22Rv1 (cell line): ENCODE measurements at regions not wholly inside any gene's neighbourhood (a gene's known extent, or its start where the extent isn't known, plus 50 kb on each side); places are given as distances from the start of the nearest gene placed in this dataset.
"Not testable (repeated sequence)": the region's sequence is repeated elsewhere in the genome, so short reads cannot be mapped to it uniquely, and the experiment has no call there.

Source experiments
- H3K27ac ChIP-seq: fragments of 450-650 bp; 2 replicates; pipeline ENCODE4 v1.5.1; 2017
- ZFX ChIP-seq: fragments of 450-650 bp; IDR thresholded peaks from 2 replicates; pipeline ENCODE4 v1.6.1; 2017; ENCODE audit warnings: antibody characterized with exemption, borderline replicate concordance
- TF ChIP-seq, protein P1 (sequence below): fragments of 450-650 bp; IDR thresholded peaks from 2 replicates; pipeline ENCODE4 v1.5.1; 2017; ENCODE audit warnings: mild to moderate bottlenecking

DNA sequence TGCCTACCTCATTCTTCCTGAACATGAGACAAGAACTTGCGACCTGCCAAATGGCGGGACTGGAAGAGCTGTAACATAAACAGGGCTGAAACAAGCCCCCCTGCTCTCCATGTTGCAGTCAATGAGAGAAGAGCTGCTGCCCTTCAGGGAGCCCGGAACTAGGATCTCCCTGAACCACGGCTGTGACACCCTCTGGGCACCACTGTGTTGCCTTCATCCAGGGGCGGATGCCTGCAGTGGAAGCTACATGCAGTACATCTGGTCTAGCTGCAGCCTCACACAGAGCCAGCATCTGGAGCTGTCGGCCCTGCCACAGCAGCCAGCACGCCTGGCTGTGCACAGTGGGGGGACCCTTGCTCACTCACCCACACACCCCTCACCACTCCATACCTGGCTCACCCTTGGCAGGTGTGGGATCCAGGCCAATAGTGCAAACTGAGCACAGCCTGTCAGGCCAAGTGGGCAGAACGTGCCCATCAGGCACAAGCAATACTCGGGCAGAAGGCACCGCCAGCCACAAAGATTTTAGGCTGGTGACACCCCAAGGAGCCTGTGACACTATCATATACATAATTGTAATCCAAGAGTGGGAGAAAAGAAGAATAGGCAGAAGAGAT is 451.3 kb downstream of the HTR1B start:
- H3K27ac ChIP-seq, result no peak overlapping the region
- TF ChIP-seq, protein P1, sequence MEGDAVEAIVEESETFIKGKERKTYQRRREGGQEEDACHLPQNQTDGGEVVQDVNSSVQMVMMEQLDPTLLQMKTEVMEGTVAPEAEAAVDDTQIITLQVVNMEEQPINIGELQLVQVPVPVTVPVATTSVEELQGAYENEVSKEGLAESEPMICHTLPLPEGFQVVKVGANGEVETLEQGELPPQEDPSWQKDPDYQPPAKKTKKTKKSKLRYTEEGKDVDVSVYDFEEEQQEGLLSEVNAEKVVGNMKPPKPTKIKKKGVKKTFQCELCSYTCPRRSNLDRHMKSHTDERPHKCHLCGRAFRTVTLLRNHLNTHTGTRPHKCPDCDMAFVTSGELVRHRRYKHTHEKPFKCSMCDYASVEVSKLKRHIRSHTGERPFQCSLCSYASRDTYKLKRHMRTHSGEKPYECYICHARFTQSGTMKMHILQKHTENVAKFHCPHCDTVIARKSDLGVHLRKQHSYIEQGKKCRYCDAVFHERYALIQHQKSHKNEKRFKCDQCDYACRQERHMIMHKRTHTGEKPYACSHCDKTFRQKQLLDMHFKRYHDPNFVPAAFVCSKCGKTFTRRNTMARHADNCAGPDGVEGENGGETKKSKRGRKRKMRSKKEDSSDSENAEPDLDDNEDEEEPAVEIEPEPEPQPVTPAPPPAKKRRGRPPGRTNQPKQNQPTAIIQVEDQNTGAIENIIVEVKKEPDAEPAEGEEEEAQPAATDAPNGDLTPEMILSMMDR, result no peak
- TF ChIP-seq ZFX, result no peak

DNA sequence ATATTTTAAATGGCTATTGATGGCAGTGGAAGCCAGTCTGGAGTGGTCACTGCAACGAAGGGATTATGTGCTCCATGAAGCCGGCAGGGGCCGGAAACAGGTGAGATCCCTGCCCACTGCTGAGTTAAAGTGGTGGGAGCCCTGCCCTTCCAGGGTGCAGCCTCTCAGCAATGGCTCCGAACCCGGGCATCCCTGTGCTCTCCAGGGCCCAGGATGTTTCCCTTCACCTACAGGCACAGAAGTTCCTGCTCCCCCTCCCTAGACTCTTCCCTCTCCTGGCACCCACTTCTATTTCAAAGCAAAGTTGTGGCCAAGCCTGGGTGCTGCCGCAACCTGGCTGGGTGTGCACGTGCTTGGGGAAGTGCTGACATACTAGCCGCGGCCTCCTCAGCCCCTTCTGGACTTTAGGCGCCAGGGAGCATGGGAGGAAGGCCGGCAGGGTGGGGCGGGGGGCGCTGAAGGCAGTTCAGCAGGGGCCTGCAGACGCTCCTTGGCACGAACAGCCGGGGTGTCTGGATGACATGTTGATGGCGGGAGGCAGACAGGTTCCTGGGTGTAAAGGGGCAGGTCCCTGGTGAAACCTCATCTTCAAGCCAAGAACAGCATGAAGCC is 452.3 kb downstream of the HTR1B start:
- H3K27ac ChIP-seq, result no peak overlapping the region
- TF ChIP-seq, protein P1, result no peak
- no peak for TF ChIP-seq ZFX

DNA sequence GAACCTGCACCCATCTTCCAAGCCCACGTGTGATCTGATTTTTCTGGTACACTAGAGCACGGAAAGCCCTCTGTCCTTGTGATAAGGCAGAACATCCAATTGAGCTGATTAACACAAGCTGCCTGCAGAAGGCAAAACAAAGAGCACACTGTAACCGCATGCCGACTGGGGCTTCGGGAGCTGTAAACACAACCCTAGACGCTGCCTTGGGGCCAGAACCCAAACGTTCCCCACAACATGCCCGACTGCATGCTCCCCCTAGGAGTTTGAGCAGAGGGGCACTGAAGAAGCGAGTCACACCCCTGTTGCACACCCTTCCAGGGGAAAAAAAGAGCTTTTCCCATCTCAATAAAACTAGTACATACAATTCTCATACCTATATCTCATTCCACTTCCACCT is 470.7 kb downstream of the HTR1B start:
- TF ChIP-seq, protein P1, result no peak
- TF ChIP-seq ZFX, result no peak

DNA sequence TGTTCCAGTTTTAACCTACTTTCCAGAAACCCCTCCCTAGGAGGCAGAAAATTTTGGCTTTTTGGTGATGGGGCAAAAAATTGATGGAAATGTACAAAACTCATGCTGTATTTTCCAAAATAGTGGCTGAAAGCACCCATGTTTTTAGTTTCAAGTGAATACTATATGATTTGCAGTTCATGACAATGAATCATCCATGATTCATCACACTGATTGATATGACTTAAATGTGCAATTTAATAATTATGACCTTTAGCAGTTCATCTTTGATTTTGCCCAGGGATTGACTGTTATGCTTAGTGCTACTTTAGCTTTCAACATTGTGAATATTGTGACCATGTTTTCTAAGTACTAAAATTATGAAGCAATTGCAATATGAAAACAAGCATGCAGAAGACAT is 478.7 kb downstream of the HTR1B start:
- TF ChIP-seq ZFX, result no peak
- TF ChIP-seq, protein P1, result no peak
- no peak overlapping the region for H3K27ac ChIP-seq

More for the DNA sequence above, 470.7 kb downstream of the HTR1B start:
- no peak overlapping the region for H3K27ac ChIP-seq

DNA sequence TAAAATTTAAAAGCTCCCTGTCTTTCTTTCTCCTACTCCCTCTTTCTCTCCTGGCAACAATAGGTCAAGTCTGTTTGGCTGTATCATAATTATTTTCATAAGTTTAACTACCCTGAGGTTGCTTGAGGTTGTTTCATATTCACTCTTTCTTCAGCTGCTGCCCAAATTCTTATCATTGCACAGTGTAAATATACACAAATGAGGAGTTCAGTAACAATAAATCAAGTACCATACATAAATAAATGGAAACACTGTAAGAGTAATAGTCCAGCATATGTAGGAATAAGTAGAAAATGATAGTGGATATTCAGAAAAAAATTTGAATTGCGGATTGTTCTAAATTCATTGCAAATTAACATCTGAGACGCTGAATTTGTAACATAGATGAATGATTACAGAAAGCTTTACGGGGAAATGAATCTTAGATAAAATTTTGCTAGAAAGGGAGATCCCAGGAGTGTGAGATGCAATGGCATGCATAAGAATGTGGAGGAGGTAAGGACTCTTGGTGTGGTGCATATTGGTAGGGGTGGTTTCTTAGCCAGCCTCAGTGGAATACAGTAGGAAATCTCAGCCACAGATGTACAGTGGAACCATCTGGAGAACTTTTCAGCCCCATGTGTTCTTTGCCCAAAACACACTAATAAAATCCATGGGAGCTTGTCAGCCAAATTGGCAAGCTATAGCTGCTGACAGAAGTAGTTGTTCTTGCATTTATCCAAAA is 480.7 kb downstream of the HTR1B start:
- no peak overlapping the region for H3K27ac ChIP-seq
- TF ChIP-seq ZFX, result no peak
- TF ChIP-seq, protein P1, result no peak

DNA sequence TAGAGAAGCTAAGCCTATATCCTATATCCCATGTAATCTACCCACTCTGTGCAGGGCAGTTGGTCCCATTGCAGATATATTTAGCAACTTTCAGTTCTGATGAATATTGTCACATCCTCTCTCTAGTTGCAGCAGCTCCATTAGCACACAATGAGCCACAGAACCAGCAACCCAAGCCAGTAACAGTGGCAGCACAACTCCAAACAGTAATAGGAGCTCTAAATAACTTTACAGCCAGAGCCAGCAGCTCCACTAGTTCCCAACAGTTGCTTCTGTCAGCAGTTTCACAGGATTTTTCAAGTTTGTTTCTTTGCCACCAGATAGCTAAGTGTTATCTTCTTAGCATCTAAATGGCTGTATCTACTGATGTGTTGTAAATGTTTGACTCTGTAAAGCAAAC is 490.8 kb downstream of the HTR1B start:
- no peak for TF ChIP-seq ZFX
- TF ChIP-seq, protein P1, result no peak
- H3K27ac ChIP-seq, result peak overlapping the region; percentile 54

DNA sequence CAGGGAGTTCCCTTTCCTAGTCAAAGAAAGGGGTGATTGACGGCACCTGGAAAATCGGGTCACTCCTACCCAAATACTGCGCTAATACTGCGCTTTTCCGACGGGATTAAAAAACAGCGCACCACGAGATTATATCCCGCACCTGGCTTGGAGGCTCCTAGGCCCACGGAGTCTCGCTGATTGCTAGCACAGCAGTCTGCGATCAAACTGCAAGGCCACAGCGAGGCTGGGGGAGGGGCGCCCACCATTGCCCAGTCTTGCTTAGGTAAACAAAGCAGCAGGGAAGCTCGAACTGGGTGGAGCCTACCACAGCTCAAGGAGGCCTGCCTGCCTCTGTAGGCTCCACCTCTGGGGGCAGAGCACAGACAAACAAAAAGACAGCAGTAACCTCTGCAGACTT is 504.1 kb downstream of the HTR1B start:
- H3K27ac ChIP-seq, result not testable (repeated sequence)
